ENCODE measurements at regions not wholly inside any gene's neighbourhood (a gene's known extent, or its start where the extent isn't known, plus 50 kb on each side); places are given as distances from the start of the nearest gene placed in this dataset.

- Histone ChIP-seq H4K20me1 (ENCODE audit: insufficient read depth, low read depth, low read length) (no peaks in the 10 kb centered on the region), H3K9me3 (ENCODE audit: low read length) (no peaks in the 10 kb centered on the region), H3K4me3 (ENCODE audit: low read length) (no peak overlapping the region), H3K9me2 (replicated peaks; ENCODE audit: insufficient read depth, low read length) (no peaks in the 10 kb centered on the region), H2AFZ (ENCODE audit: low read length) (no peak overlapping the region), H3K4me1 (ENCODE audit: low read length) (no peaks in the 10 kb centered on the region), H3K27ac (ENCODE audit: low read length) (no peak overlapping the region), H3K27me3 (ENCODE audit: low read length) (no peaks in the 10 kb centered on the region), H3K9ac (ENCODE audit: low read length) (no peak overlapping the region), H3K36me3 (ENCODE audit: insufficient read depth, low read length) (no peaks in the 10 kb centered on the region), H3K79me2 (ENCODE audit: low read length) (no peaks in the 10 kb centered on the region), H3K4me2 (ENCODE audit: low read depth, low read length, poor library complexity, severe bottlenecking) (no peak overlapping the region)
- no peak for DNase-seq
Measured at GRCh38 chr1:232301246-232301645, 328.7 kb downstream of the SIPA1L2 start.

DNA sequence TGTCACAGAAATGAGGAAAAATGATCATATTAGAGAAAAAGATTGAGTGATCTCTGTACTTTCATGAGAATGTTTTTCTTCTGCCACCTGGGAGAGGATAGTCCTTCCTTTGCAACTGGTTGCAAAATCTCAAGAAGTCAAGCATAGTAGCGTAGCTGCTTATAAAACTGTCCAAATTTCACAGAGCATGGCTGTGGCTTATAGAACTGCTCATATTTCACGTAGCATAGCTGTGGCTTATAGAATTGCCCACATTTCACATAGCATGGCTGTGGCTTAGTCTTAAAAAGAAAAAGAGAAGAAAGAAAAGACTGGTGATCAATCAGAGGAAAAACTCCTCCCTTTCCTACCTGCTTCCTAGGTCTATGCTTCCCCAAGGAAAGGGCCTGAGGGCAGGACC, 329.5 kb downstream of the SIPA1L2 start:
- Histone ChIP-seq H3K9me2 (replicated peaks; ENCODE audit: insufficient read depth, low read length) (no peaks in the 10 kb centered on the region), H3K4me1 (ENCODE audit: low read length) (no peaks in the 10 kb centered on the region), H3K27ac (ENCODE audit: low read length) (no peak overlapping the region), H3K9me3 (ENCODE audit: low read length) (no peaks in the 10 kb centered on the region), H3K36me3 (ENCODE audit: insufficient read depth, low read length) (no peaks in the 10 kb centered on the region), H3K9ac (ENCODE audit: low read length) (no peak overlapping the region), H2AFZ (ENCODE audit: low read length) (no peak overlapping the region), H4K20me1 (ENCODE audit: insufficient read depth, low read depth, low read length) (no peaks in the 10 kb centered on the region), H3K4me2 (ENCODE audit: low read depth, low read length, poor library complexity, severe bottlenecking) (no peak overlapping the region), H3K79me2 (ENCODE audit: low read length) (no peaks in the 10 kb centered on the region), H3K27me3 (ENCODE audit: low read length) (peaks cover 2% of the 10 kb centered on the region; the same call in 1 of the 2 replicates), H3K4me3 (ENCODE audit: low read length) (no peak overlapping the region)
- no peak for DNase-seq

GRCh38 chr1:232296461-232296860, 333.5 kb downstream of the SIPA1L2 start:
- Histone ChIP-seq H3K27me3 (ENCODE audit: low read length) (peaks cover 6% of the 10 kb centered on the region; the same call in 1 of the 2 replicates), H3K79me2 (ENCODE audit: low read length) (no peaks in the 10 kb centered on the region), H3K4me1 (ENCODE audit: low read length) (no peaks in the 10 kb centered on the region), H3K9me2 (replicated peaks; ENCODE audit: insufficient read depth, low read length) (no peaks in the 10 kb centered on the region), H3K4me3 (ENCODE audit: low read length) (no peak overlapping the region), H3K4me2 (ENCODE audit: low read depth, low read length, poor library complexity, severe bottlenecking) (no peak overlapping the region), H2AFZ (ENCODE audit: low read length) (no peak overlapping the region), H3K9ac (ENCODE audit: low read length) (no peak overlapping the region), H3K9me3 (ENCODE audit: low read length) (no peaks in the 10 kb centered on the region), H3K27ac (ENCODE audit: low read length) (no peak overlapping the region), H4K20me1 (ENCODE audit: insufficient read depth, low read depth, low read length) (no peaks in the 10 kb centered on the region), H3K36me3 (ENCODE audit: insufficient read depth, low read length) (no peaks in the 10 kb centered on the region)
- no peak for DNase-seq

- Histone ChIP-seq H3K36me3 (ENCODE audit: insufficient read depth, low read length) (no peaks in the 10 kb centered on the region), H3K27me3 (ENCODE audit: low read length) (peaks cover 6% of the 10 kb centered on the region; the same call in 1 of the 2 replicates), H3K4me2 (ENCODE audit: low read depth, low read length, poor library complexity, severe bottlenecking) (no peak overlapping the region), H3K4me3 (ENCODE audit: low read length) (no peak overlapping the region), H3K9me3 (ENCODE audit: low read length) (no peaks in the 10 kb centered on the region), H3K9me2 (replicated peaks; ENCODE audit: insufficient read depth, low read length) (no peaks in the 10 kb centered on the region), H3K79me2 (ENCODE audit: low read length) (no peaks in the 10 kb centered on the region), H3K4me1 (ENCODE audit: low read length) (no peaks in the 10 kb centered on the region), H4K20me1 (ENCODE audit: insufficient read depth, low read depth, low read length) (no peaks in the 10 kb centered on the region), H2AFZ (ENCODE audit: low read length) (no peak overlapping the region), H3K9ac (ENCODE audit: low read length) (no peak overlapping the region), H3K27ac (ENCODE audit: low read length) (no peak overlapping the region)
- no peak for DNase-seq
Measured at GRCh38 chr1:232293361-232293760, 336.6 kb downstream of the SIPA1L2 start.

GRCh38 chr1:232292818-232293217, 337.1 kb downstream of the SIPA1L2 start:
- H2AFZ ChIP-seq (ENCODE audit: low read length) = no peak overlapping the region
- peaks cover 6% of the 10 kb centered on the region; the same call in 1 of the 2 replicates for H3K27me3 ChIP-seq (ENCODE audit: low read length)
- no peaks in the 10 kb centered on the region for H3K9me2 ChIP-seq (replicated peaks; ENCODE audit: insufficient read depth, low read length)
- no peak for DNase-seq
- no peaks in the 10 kb centered on the region for H4K20me1 ChIP-seq (ENCODE audit: insufficient read depth, low read depth, low read length)
- H3K4me2 ChIP-seq (ENCODE audit: low read depth, low read length, poor library complexity, severe bottlenecking) = no peak overlapping the region
- H3K9ac ChIP-seq (ENCODE audit: low read length) = no peak overlapping the region
- no peaks in the 10 kb centered on the region for H3K36me3 ChIP-seq (ENCODE audit: insufficient read depth, low read length)
- no peaks in the 10 kb centered on the region for H3K79me2 ChIP-seq (ENCODE audit: low read length)
- H3K4me1 ChIP-seq (ENCODE audit: low read length) = no peaks in the 10 kb centered on the region
- no peak overlapping the region for H3K4me3 ChIP-seq (ENCODE audit: low read length)
- H3K27ac ChIP-seq (ENCODE audit: low read length) = no peak overlapping the region
- H3K9me3 ChIP-seq (ENCODE audit: low read length) = no peaks in the 10 kb centered on the region

DNA sequence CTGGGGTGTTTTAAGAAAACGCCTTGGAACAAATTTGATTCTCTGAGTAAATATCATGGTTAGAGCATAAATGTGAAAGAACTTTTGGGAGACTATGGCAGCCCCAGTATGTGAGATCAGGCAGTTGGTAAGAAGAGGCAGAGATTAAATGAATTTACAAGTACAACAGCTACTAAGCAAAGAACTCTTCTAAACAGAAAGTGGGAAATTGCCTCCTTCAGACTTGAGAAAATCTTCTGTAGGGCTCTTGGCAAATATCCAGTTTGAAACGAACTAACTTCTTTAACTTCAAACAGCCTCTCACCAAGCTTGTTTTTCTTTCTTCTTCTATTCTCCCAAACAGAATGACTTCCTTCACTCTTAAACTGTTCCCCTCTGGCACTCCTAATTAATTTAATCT, 337.7 kb downstream of the SIPA1L2 start:
- Histone ChIP-seq H3K36me3 (ENCODE audit: insufficient read depth, low read length) (no peaks in the 10 kb centered on the region), H4K20me1 (ENCODE audit: insufficient read depth, low read depth, low read length) (no peaks in the 10 kb centered on the region), H3K79me2 (ENCODE audit: low read length) (no peaks in the 10 kb centered on the region), H3K9me2 (replicated peaks; ENCODE audit: insufficient read depth, low read length) (no peaks in the 10 kb centered on the region), H3K27ac (ENCODE audit: low read length) (no peak overlapping the region), H3K9me3 (ENCODE audit: low read length) (no peaks in the 10 kb centered on the region), H3K4me1 (ENCODE audit: low read length) (no peaks in the 10 kb centered on the region), H3K4me3 (ENCODE audit: low read length) (no peak overlapping the region), H2AFZ (ENCODE audit: low read length) (no peak overlapping the region), H3K4me2 (ENCODE audit: low read depth, low read length, poor library complexity, severe bottlenecking) (no peak overlapping the region), H3K27me3 (ENCODE audit: low read length) (peaks cover 6% of the 10 kb centered on the region; the same call in 1 of the 2 replicates), H3K9ac (ENCODE audit: low read length) (no peak overlapping the region)
- no peak for DNase-seq

- no peaks in the 10 kb centered on the region for H3K4me1 ChIP-seq (ENCODE audit: low read length)
- H3K9me2 ChIP-seq (replicated peaks; ENCODE audit: insufficient read depth, low read length) = no peaks in the 10 kb centered on the region
- no peak overlapping the region for H3K4me3 ChIP-seq (ENCODE audit: low read length)
- H4K20me1 ChIP-seq (ENCODE audit: insufficient read depth, low read depth, low read length) = no peaks in the 10 kb centered on the region
- no peak overlapping the region for H3K4me2 ChIP-seq (ENCODE audit: low read depth, low read length, poor library complexity, severe bottlenecking)
- no peak overlapping the region for H2AFZ ChIP-seq (ENCODE audit: low read length)
- no peaks in the 10 kb centered on the region for H3K79me2 ChIP-seq (ENCODE audit: low read length)
- peaks cover 6% of the 10 kb centered on the region; the same call in 1 of the 2 replicates for H3K27me3 ChIP-seq (ENCODE audit: low read length)
- no peaks in the 10 kb centered on the region for H3K36me3 ChIP-seq (ENCODE audit: insufficient read depth, low read length)
- H3K9me3 ChIP-seq (ENCODE audit: low read length) = no peaks in the 10 kb centered on the region
- no peak overlapping the region for H3K9ac ChIP-seq (ENCODE audit: low read length)
- no peak overlapping the region for H3K27ac ChIP-seq (ENCODE audit: low read length)
- DNase-seq = no peak
Measured at GRCh38 chr1:232291681-232292080, 338.3 kb downstream of the SIPA1L2 start.

- Histone ChIP-seq H3K4me3 (ENCODE audit: low read length) (no peak overlapping the region), H3K9ac (ENCODE audit: low read length) (no peak overlapping the region), H3K27ac (ENCODE audit: low read length) (no peak overlapping the region), H3K27me3 (ENCODE audit: low read length) (peaks cover 6% of the 10 kb centered on the region; the same call in 1 of the 2 replicates), H3K9me2 (replicated peaks; ENCODE audit: insufficient read depth, low read length) (no peaks in the 10 kb centered on the region), H3K4me1 (ENCODE audit: low read length) (no peaks in the 10 kb centered on the region), H3K4me2 (ENCODE audit: low read depth, low read length, poor library complexity, severe bottlenecking) (no peak overlapping the region), H3K9me3 (ENCODE audit: low read length) (no peaks in the 10 kb centered on the region), H4K20me1 (ENCODE audit: insufficient read depth, low read depth, low read length) (no peaks in the 10 kb centered on the region), H3K36me3 (ENCODE audit: insufficient read depth, low read length) (no peaks in the 10 kb centered on the region), H3K79me2 (ENCODE audit: low read length) (no peaks in the 10 kb centered on the region), H2AFZ (ENCODE audit: low read length) (no peak overlapping the region)
- DNase-seq = no peak
Measured at GRCh38 chr1:232291261-232291660, 338.7 kb downstream of the SIPA1L2 start.

DNA sequence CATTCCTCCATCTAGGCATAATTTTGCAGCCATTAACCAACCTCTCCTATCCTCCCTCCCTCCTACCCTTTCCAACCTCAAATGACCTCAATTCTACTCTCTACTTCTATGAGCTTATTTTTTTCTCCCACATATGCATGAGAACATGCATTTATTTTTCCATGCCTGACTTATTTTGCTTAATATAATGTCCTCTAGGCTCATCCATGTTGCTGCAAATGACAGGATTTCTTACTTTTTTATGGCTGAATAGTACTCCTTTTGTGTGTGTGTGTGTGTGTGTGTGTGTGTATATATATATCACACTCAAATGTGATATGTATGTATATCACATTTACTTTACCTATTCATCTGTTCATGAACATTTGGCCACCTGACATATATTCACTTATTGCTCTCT, 339.4 kb downstream of the SIPA1L2 start:
- Histone ChIP-seq H3K9ac (ENCODE audit: low read length) (no peak overlapping the region), H3K27me3 (ENCODE audit: low read length) (peaks cover 4% of the 10 kb centered on the region; the same call in 1 of the 2 replicates), H3K4me3 (ENCODE audit: low read length) (no peak overlapping the region), H2AFZ (ENCODE audit: low read length) (no peak overlapping the region), H3K36me3 (ENCODE audit: insufficient read depth, low read length) (no peaks in the 10 kb centered on the region), H3K9me3 (ENCODE audit: low read length) (no peaks in the 10 kb centered on the region), H3K9me2 (replicated peaks; ENCODE audit: insufficient read depth, low read length) (no peaks in the 10 kb centered on the region), H3K4me2 (ENCODE audit: low read depth, low read length, poor library complexity, severe bottlenecking) (no peak overlapping the region), H3K27ac (ENCODE audit: low read length) (no peak overlapping the region), H3K4me1 (ENCODE audit: low read length) (no peaks in the 10 kb centered on the region), H3K79me2 (ENCODE audit: low read length) (no peaks in the 10 kb centered on the region), H4K20me1 (ENCODE audit: insufficient read depth, low read depth, low read length) (no peaks in the 10 kb centered on the region)
- no peak for DNase-seq
